Astrocyte (in vitro differentiated cells and primary cell): ENCODE measurements at regions not wholly inside any gene's neighbourhood (a gene's known extent, or its start where the extent isn't known, plus 50 kb on each side); places are given as distances from the start of the nearest gene placed in this dataset.

Experiments used
- EZH2 ChIP-seq: IDR thresholded peaks from 2 replicates; pipeline ENCODE4 v1.6.1; 2012; ENCODE audit warnings: mild to moderate bottlenecking, low read length, inconsistent platforms; ENCODE audit not compliant: insufficient read depth
- TF ChIP-seq, protein P1 (sequence below): IDR thresholded peaks from 2 replicates; pipeline ENCODE4 v1.5.1; 2011; ENCODE audit warnings: low read depth, mild to moderate bottlenecking, inconsistent platforms, low read length, moderate library complexity; ENCODE audit not compliant: insufficient read depth

DNA sequence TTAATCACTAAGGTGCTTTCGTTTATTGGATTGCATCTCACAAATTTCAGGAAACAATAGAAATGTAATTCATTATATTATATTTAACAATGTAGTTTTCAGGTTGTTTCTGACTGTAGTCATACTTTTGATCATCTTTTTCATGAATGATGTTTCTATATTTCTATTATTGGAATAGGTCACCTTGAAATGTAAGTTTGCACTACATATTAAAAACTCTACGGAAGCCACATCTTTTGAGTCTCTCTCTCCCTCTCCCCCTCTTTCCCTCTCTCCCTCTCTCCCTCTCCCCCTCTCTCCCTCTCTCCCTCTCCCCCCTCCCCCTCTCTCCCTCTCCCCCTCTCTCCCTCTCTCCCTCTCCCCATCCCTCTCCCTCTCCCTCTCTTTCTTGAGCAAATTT, 131.3 kb upstream of the FBXL4 start:
- TF ChIP-seq, protein P1, sequence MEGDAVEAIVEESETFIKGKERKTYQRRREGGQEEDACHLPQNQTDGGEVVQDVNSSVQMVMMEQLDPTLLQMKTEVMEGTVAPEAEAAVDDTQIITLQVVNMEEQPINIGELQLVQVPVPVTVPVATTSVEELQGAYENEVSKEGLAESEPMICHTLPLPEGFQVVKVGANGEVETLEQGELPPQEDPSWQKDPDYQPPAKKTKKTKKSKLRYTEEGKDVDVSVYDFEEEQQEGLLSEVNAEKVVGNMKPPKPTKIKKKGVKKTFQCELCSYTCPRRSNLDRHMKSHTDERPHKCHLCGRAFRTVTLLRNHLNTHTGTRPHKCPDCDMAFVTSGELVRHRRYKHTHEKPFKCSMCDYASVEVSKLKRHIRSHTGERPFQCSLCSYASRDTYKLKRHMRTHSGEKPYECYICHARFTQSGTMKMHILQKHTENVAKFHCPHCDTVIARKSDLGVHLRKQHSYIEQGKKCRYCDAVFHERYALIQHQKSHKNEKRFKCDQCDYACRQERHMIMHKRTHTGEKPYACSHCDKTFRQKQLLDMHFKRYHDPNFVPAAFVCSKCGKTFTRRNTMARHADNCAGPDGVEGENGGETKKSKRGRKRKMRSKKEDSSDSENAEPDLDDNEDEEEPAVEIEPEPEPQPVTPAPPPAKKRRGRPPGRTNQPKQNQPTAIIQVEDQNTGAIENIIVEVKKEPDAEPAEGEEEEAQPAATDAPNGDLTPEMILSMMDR, result no peak
- no peak for TF ChIP-seq EZH2
